RWPE1 (cell line): ENCODE measurements at regions not wholly inside any gene's neighbourhood (a gene's known extent, or its start where the extent isn't known, plus 50 kb on each side); places are given as distances from the start of the nearest gene placed in this dataset.

Experiments used
- CTCF ChIA-PET: fragments of 350-600 bp; sonication (Branson Sonifier 250); formaldehyde crosslinking; extraction: SDS; loops from one replicate; lab custom pipeline; 2021; lab: Yijun Ruan, JAX
- POLR2A ChIA-PET: fragments of 400-600 bp; formaldehyde crosslinking; extraction: SDS; loops from one replicate; lab custom pipeline; 2020; ENCODE audit warnings: antibody characterized with exemption; ENCODE audit not compliant: low non-redundant PET; lab: Yijun Ruan, JAX
- DNase-seq: peaks from one replicate; pipeline ENCODE4 v3.0.0; 2012; ENCODE audit warnings: low spot score
- H3K27ac ChIP-seq: fragments of 450-650 bp; 2 replicates; pipeline ENCODE4 v1.5.1; 2017
- CTCF ChIP-seq: fragments of 450-650 bp; conservative IDR thresholded peaks from 2 replicates; pipeline ENCODE4 v1.5.1; 2017; ENCODE audit warnings: low read depth, mild to moderate bottlenecking

- CTCF ChIA-PET: interaction anchor here (0.7 kb wide), 1 partner anchor 119 kb away, joined by 3 read pairs; no protein-coding TSS in a partner anchor
- POLR2A ChIA-PET: no interaction called here
- TF ChIP-seq CTCF: no peak
- no peak overlapping the region for H3K27ac ChIP-seq
- DNase-seq: no peak
Measured at GRCh38 chr5:86735370-86735769, 117.6 kb downstream of the COX7C start.

GRCh38 chr5:86737579-86737978, 119.8 kb downstream of the COX7C start:
- no peak for TF ChIP-seq CTCF
- no peak overlapping the region for H3K27ac ChIP-seq
- ChIA-PET CTCF (no interaction called here), POLR2A (no interaction called here)
- DNase-seq: no peak

- ChIA-PET CTCF (interaction anchor here (0.6 kb wide), 1 partner anchor 33 kb away, joined by 3 read pairs; no protein-coding TSS in a partner anchor), POLR2A (no interaction called here)
- H3K27ac ChIP-seq: no peak overlapping the region
- DNase-seq: peak; percentile 5
- TF ChIP-seq CTCF: no peak
Measured at GRCh38 chr5:86748538-86749105, 130.9 kb downstream of the COX7C start.

- H3K27ac ChIP-seq: no peak overlapping the region
- peak; percentile 21 for DNase-seq
- CTCF ChIA-PET: no interaction called here
- no peak for TF ChIP-seq CTCF
- POLR2A ChIA-PET: no interaction called here
Measured at GRCh38 chr5:86749841-86750240, 132.1 kb downstream of the COX7C start.

DNA sequence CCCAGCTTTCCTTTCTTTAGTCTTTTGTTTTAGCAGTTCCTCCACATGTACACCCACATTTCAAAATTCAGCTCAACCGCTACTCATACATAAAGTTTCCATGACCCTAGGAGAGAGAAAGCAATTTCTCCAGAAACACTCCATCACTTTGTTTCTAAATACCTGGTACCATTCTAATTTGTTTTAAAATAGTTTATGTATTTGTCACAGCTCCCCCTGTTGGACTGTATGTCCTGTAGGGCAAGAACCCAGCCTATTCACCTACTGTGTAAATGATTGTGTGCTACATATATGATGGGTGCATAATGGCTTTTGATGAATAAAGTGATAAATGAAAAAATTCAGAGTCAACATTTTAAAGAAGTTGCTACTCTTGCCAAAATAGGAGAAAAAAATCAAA, 139.1 kb downstream of the COX7C start:
- ChIA-PET POLR2A (no interaction called here), CTCF (interaction anchor here (0.6 kb wide), 1 partner anchor 114 kb away, joined by 3 read pairs; no protein-coding TSS in a partner anchor)
- DNase-seq: no peak
- no peak overlapping the region for H3K27ac ChIP-seq
- TF ChIP-seq CTCF: no peak

DNA sequence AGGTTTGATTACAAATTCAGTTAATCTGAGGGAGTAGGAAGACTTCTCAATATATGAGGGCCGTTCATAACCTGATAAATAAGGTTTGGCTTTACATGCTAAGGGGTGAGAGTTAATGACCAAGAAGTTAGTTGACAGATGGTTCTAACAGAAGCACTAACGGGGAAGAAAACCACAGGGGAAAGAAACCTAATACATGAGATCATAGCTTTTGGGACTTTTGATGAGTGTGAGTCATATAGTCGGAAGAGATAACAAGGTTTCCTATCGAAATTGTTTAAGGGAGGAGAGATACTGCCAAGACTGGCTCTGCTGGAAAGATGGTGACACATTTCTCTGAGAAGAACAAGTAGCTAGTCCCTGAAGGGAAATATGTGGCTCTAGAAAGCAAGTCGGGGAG, 140.1 kb downstream of the COX7C start:
- no peak for TF ChIP-seq CTCF
- CTCF ChIA-PET: no interaction called here
- DNase-seq: no peak
- POLR2A ChIA-PET: no interaction called here
- no peak overlapping the region for H3K27ac ChIP-seq
